GM12892 (cell line): ENCODE measurements at regions not wholly inside any gene's neighbourhood (a gene's known extent, or its start where the extent isn't known, plus 50 kb on each side); places are given as distances from the start of the nearest gene placed in this dataset.

Experiments used
- POLR2A ChIP-seq: IDR thresholded peaks from 2 replicates; pipeline ENCODE4 v1.6.1; 2011; ENCODE audit warnings: low read depth, low read length, control low read depth
- POLR2AphosphoS5 ChIP-seq: IDR thresholded peaks from 2 replicates; pipeline ENCODE4 v1.6.1; 2011; ENCODE audit warnings: low read depth, low read length, control low read depth

DNA sequence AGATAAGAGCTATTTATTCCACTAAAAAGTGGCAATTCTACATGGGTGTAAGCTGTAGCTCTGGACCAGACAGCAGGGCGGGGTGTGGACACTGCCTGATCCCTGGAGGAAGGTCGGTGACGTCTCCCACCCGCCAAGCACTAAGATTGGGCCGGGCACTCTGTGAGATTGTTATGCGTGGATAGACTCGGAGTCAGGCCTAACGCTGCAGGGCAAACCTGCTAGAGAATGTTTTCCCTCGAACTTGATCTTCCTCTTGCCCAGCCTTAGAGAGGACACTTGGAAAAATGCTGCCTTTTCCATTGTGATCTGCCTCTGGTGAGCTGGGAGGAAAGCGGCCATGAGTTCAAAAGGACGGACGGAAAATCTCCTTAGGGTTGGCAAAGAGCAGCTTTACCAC lies 1273.4 kb downstream of the TBC1D22A start:
- TF ChIP-seq POLR2A (no peak), POLR2AphosphoS5 (no peak)
